H7 (cell line): ENCODE measurements at regions not wholly inside any gene's neighbourhood (a gene's known extent, or its start where the extent isn't known, plus 50 kb on each side); places are given as distances from the start of the nearest gene placed in this dataset.

Source experiments
- DNase-seq: peaks from one replicate; pipeline ENCODE4 v3.0.0; 2012
- H3K27me3 ChIP-seq: 2 replicates; pipeline ENCODE4 v1.6.0; 2011; ENCODE audit warnings: mild to moderate bottlenecking, low read length; ENCODE audit not compliant: control insufficient read depth, insufficient read depth
- H3K36me3 ChIP-seq: replicated peaks from 2 replicates; pipeline ENCODE4 v1.5.1; 2011; ENCODE audit warnings: low read length; ENCODE audit not compliant: control insufficient read depth, insufficient read depth
- H3K4me3 ChIP-seq: 2 replicates; pipeline ENCODE4 v1.5.1; 2011; ENCODE audit warnings: low read depth, mild to moderate bottlenecking, control low read depth, low read length, moderate library complexity; ENCODE audit not compliant: insufficient read depth

DNA sequence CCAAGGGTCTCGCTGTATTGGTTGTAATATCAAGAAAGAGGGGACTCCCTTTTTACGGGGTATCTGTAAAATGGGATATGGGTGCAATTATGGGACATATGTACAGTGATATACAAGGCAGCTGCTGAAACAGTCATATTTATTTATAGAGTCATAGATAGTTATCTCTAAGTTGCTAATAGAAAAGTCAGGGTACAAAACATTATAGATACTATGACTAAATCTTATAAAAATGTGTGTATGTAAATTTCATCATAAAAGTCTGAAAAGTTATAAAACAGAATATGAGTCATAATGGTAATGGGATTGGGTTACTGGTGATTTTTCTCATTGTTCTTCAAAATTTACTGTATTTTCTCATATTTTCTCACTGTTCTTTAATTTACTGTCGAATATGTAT is 344.9 kb upstream of the SLCO3A1 start:
- no peaks in the 10 kb centered on the region for H3K27me3 ChIP-seq
- DNase-seq = no peak
- H3K4me3 ChIP-seq = no peak overlapping the region
- no peaks in the 10 kb centered on the region for H3K36me3 ChIP-seq

- Histone ChIP-seq H3K36me3 (no peaks in the 10 kb centered on the region), H3K4me3 (no peak overlapping the region), H3K27me3 (no peaks in the 10 kb centered on the region)
- no peak for DNase-seq
Measured at GRCh38 chr15:91514147-91514546, 339.4 kb upstream of the SLCO3A1 start.

GRCh38 chr15:91515188-91515754 is 338.2 kb upstream of the SLCO3A1 start:
- H3K4me3 ChIP-seq = no peak overlapping the region

DNA sequence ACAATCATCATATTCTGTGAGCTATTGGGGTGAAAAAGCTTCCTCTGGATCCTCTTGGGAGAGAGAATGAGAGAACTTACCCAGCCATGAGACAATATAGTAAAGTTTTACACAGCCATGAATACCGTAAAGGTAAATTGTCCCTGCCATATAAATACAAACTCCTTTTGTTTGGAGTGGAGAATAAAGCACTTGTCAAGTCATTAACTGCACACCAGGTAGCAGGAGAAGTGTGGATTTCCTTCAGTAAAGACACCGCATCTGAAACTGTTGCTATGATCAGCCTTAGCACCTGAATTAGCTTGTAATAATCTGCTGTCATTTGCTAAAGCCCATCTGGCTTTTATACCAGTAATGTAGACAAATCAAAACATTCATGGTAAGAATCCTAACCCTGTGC is 336.6 kb upstream of the SLCO3A1 start:
- H3K36me3 ChIP-seq = no peaks in the 10 kb centered on the region
- no peaks in the 10 kb centered on the region for H3K27me3 ChIP-seq
- no peak for DNase-seq
- H3K4me3 ChIP-seq = no peak overlapping the region

More at GRCh38 chr15:91515188-91515754, 338.2 kb upstream of the SLCO3A1 start:
- H3K36me3 ChIP-seq = no peaks in the 10 kb centered on the region
- no peaks in the 10 kb centered on the region for H3K27me3 ChIP-seq
- DNase-seq = no peak

DNA sequence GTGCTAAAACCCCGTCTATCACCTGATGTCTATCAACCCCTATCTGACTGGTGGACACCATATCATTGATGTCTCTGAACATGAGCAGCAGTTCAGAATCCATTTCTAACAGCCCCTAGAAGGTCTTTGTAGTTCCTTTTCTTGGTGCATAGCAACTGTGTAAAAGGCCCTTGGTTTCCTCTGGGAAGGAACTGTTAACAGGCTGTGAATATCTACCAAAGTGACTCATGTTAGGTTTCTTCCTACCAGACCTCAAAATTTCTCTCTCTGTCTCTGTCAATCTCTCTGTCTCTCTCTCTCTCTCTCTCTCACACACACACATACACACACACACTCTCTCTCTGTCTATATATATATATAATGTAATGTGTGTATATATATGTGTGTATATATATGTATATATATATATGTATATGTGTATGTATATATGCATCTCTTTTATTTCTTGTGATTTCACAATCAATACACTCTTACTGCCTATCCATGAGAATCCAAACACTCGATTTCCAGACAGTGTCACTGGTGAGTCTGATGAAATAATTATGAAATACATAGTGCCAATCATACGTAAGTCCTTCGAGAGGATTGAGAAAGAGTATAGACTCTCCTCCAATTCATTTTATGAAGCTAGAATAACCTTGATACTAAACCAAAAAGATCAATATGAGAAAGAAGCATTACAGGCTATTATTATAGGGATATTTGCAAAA is 335.9 kb upstream of the SLCO3A1 start:
- Histone ChIP-seq H3K4me3 (no peak overlapping the region), H3K27me3 (no peaks in the 10 kb centered on the region), H3K36me3 (no peaks in the 10 kb centered on the region)
- DNase-seq = no peak

GRCh38 chr15:91520850-91521249 is 332.7 kb upstream of the SLCO3A1 start:
- no peaks in the 10 kb centered on the region for H3K36me3 ChIP-seq
- H3K27me3 ChIP-seq = no peaks in the 10 kb centered on the region
- no peak for DNase-seq
- H3K4me3 ChIP-seq = no peak overlapping the region

- no peak for DNase-seq
- Histone ChIP-seq H3K36me3 (no peaks in the 10 kb centered on the region), H3K27me3 (no peaks in the 10 kb centered on the region), H3K4me3 (no peak overlapping the region)
Measured at GRCh38 chr15:91521548-91521947, 332.0 kb upstream of the SLCO3A1 start.

- no peaks in the 10 kb centered on the region for H3K36me3 ChIP-seq
- no peak overlapping the region for H3K4me3 ChIP-seq
- no peaks in the 10 kb centered on the region for H3K27me3 ChIP-seq
- no peak for DNase-seq
Measured at GRCh38 chr15:91521996-91522395, 331.5 kb upstream of the SLCO3A1 start.

DNA sequence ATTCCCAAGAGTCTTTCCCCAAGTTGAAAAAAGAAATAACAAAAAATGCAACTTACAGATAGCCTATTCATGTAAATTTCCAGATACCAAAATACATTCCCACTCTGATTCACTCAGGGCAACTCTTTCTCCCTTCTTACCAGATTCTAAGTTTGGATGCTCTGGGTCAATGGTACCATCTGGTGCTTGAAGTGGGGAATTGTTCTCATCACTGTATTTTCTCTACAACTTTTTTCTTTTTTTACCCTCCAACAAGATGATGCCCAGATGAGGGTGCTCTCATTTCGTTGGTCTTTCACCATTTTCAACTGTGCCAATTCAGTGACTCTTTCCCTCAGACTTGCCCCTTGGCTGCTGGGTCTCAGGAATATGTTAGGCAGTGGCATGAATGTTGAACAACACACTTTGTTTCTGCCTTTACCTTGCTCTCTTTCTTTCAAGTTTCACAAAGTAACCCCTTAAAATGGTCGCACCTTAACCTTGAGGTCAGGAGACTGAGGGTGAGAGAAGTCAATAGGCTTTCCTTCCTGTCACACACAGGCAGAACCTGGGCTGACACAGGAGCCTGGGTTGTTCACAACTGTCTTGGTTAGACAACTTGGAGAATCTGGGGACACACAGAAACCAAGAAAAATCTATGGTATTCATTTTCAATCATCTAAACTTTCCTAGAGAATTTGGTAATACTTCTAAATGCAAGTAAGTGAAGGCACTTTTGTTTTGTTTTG is 330.7 kb upstream of the SLCO3A1 start:
- no peaks in the 10 kb centered on the region for H3K36me3 ChIP-seq
- no peak overlapping the region for H3K4me3 ChIP-seq
- H3K27me3 ChIP-seq = no peaks in the 10 kb centered on the region
- no peak for DNase-seq

GRCh38 chr15:91523596-91523995 is 329.9 kb upstream of the SLCO3A1 start:
- Histone ChIP-seq H3K36me3 (no peaks in the 10 kb centered on the region), H3K27me3 (no peaks in the 10 kb centered on the region), H3K4me3 (no peak overlapping the region)
- DNase-seq = no peak

- no peaks in the 10 kb centered on the region for H3K36me3 ChIP-seq
- DNase-seq = no peak
- no peak overlapping the region for H3K4me3 ChIP-seq
- no peaks in the 10 kb centered on the region for H3K27me3 ChIP-seq
Measured at GRCh38 chr15:91524534-91524933, 329.0 kb upstream of the SLCO3A1 start.

- H3K4me3 ChIP-seq = no peak overlapping the region
- H3K27me3 ChIP-seq = no peaks in the 10 kb centered on the region
- no peaks in the 10 kb centered on the region for H3K36me3 ChIP-seq
- DNase-seq = no peak
Measured at GRCh38 chr15:91525751-91526150, 327.8 kb upstream of the SLCO3A1 start.

DNA sequence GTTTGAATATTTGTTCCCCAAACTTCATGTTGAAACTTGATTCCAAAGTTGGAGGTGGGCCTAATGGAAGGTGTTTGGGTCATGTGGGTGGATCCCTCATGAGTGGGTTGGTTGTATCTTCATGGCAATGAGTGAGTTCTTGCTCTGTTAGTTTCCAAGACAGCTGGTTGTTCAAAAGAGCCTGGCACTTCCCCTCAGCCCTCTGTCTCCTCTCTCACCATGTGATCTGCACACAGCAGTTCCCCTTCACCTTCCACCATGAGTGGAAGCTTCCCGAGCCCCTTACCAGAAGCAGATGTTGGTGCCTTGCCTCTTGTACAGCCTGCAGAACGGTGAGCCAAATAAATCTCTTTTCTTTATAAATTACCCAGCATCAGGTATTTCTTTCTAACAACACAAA is 327.1 kb upstream of the SLCO3A1 start:
- Histone ChIP-seq H3K36me3 (no peaks in the 10 kb centered on the region), H3K27me3 (no peaks in the 10 kb centered on the region), H3K4me3 (no peak overlapping the region)
- no peak for DNase-seq

DNA sequence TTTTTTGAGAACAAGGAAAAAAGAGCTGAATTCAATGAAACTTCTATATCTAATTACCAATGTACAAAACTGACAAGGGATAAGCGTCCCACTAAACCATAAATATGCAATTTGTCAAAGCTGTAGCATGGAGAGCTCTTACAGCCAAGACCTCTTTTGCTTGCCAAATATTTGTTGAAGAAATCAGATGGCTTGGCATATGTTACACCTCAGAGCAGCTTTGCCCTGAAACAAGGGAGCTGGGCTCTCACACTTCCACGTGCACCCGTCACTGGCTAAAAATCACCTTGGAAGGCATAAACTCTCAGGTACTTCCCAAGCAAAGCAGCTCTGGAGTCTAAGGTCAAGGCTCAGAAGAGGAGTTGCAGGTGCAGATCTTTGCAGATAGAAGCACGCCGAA is 324.7 kb upstream of the SLCO3A1 start:
- H3K36me3 ChIP-seq = no peaks in the 10 kb centered on the region
- DNase-seq = no peak
- no peak overlapping the region for H3K4me3 ChIP-seq
- no peaks in the 10 kb centered on the region for H3K27me3 ChIP-seq

GRCh38 chr15:91529534-91529933 is 324.0 kb upstream of the SLCO3A1 start:
- DNase-seq = no peak
- Histone ChIP-seq H3K36me3 (no peaks in the 10 kb centered on the region), H3K27me3 (no peaks in the 10 kb centered on the region), H3K4me3 (no peak overlapping the region)
